ENCODE measurements at regions not wholly inside any gene's neighbourhood (a gene's known extent, or its start where the extent isn't known, plus 50 kb on each side); places are given as distances from the start of the nearest gene placed in this dataset.
A peak's percentile ranks its signal among the peaks of the same experiment; 100 is the strongest.

DNA sequence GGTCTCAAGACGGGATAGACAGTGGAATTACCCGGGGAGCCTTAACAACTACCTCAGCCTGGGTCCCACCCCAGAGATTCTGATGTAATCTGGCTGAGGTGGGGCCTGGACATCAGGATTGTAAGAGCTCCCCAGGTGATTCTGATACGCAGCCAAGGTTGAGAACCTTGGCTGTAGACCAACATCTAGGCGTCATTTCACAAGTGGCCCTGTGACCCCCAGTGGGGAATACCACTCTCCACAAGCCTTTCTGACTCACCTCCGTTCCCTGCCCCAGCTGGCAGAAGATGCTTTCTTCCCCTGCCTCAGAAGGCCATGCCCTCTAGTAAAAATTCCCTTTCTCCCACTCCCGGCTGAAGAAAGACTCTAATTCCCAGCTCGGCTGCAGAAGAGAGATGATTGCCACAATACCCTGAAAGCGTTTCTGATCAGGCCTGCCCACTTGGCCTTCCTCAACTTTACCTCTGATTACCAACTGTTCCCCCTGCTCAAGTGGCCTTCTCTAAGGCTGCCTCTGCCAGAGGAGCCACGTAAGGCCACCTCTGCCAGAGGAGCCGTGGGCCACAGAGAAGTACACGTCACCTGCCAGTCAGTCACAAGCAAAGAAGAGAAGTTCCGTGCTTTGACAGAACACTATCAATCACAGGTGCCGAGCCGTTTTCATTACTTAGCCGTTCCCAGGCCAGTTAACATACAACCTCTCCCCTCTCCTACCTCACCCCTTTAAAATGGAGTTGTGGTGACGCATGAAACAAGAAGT, 116.8 kb upstream of the PKDCC start:
- Histone ChIP-seq H3K9me3 (no peaks in the 10 kb centered on the region), H3K27ac (peak overlapping the region in 1 of 2 donors; percentile 2), H3K4me3 (no peak overlapping the region), H3K27me3 (no peaks in the 10 kb centered on the region), H3K36me3 (no peaks in the 10 kb centered on the region), H3K4me1 (peaks cover 0 to 30% of the 10 kb centered on the region in 2 donors)
- intact Hi-C loops (cut with DNase I), result no loop called here
- TF ChIP-seq CTCF (IDR thresholded peaks at IDR 0.05), result no peak
- peak in 1 of 2 donors; percentile 58 for DNase-seq (ENCODE audit: low spot score in 2 of 2)

DNA sequence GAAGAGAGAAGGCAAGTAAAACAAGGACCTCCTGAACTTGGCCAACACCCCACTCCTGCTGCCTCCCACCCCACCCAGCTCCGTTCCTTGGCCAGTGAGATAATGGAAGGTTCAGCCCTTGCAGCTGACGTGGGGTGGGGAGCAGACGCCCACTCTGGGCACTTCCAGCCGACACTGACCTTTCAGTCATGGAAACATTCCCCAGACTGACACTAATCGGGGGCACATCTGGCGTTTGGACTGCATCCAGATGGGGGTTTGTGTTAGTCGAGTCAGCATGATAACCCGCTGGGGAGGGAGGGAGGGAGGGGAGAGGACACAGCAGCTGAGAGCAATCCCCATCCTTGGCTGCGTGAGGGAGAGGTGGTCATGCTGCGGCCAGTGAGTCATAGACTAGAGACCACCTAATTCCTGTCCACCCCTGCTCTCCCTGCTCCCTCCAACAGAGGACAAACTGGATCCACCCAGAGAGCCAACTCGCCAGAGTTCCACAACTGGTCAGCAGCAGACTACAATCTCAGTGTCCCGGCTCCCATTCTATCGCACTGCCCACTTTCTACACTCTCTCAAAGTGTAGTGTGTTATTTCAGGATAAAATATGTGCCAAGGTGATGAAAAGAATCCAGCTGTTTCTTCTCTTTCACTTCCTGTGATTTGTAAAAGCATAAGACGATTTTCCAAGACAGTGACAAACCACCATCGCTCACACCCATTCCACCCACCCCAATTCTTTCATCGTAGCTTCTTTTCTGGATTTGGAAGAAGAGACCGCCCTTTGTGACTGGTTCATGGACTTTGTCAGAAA, 115.4 kb upstream of the PKDCC start:
- intact Hi-C loops (cut with DNase I), result no loop called here
- peak overlapping the region; percentile 46 to 60 for H3K27ac ChIP-seq
- peak in 1 of 2 donors; percentile 84 for DNase-seq (ENCODE audit: low spot score in 2 of 2)
- H3K9me3 ChIP-seq, result no peaks in the 10 kb centered on the region
- H3K27me3 ChIP-seq, result no peaks in the 10 kb centered on the region
- peak overlapping the region in 1 of 2 donors; percentile 13 for H3K4me3 ChIP-seq
- no peaks in the 10 kb centered on the region for H3K36me3 ChIP-seq
- peaks cover 0 to 25% of the 10 kb centered on the region in 2 donors for H3K4me1 ChIP-seq
- no peak for TF ChIP-seq CTCF (IDR thresholded peaks at IDR 0.05)

DNA sequence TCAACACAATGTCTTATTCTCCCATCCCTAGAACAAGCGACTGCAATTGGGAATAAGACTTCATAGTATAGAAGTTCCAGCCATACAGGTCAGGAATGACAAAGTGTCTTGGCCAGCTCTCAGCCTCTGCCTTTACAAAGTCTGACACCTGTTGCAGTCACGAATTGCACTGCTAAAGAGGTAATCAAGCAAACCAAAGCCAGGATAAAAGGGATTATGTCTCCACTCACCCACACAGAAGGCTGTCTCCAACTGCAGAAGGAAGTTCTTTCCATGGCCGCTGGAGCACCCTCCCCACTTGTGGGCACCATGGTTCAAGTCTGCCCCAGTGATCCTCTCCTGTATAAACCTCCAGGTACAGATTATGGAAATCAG, 114.8 kb upstream of the PKDCC start:
- peak in 1 of 2 donors; percentile 12 for DNase-seq (ENCODE audit: low spot score in 2 of 2)
- Histone ChIP-seq H3K27ac (peak overlapping the region; percentile 46 to 60), H3K27me3 (no peaks in the 10 kb centered on the region), H3K4me1 (peaks cover 1 to 31% of the 10 kb centered on the region in 2 donors), H3K4me3 (no peak overlapping the region), H3K36me3 (no peaks in the 10 kb centered on the region), H3K9me3 (no peaks in the 10 kb centered on the region)
- intact Hi-C loops (cut with DNase I), result no loop called here
- TF ChIP-seq CTCF (IDR thresholded peaks at IDR 0.05), result no peak

DNA sequence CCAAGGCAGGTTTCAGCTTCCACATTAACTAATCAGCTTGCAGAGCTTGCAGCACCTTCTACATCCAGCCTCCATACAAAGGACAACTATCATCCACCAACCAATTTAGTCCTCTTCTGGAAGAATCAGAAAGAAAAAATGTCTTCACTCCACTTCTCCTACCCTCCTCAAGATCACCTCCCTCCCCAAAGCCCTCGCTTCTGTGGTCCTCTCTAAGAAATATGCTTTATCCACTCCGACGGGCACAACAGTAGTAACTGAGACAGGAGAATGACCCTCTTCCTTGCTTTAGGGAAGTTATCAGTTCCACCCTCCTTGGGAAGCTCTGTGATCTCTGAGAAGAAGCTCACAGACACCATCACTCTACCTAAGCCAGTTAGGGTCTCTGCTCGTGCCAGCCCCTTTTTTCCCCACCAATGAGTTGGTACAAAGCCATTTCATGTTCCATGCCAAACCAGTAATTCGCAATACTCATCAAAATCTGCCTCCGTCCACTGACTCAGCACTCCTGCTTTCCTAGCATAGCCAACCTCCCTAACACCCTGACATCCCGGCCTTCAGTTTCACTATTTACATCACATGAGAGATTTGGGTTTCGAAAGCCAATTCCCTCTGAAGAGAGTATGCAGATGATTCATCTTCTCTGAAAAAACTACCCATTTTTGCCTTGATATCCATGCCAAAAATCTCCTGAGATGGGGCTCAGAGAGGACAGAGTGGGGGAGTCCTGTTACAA, 114.1 kb upstream of the PKDCC start:
- H3K4me3 ChIP-seq, result no peak overlapping the region
- no peaks in the 10 kb centered on the region for H3K36me3 ChIP-seq
- TF ChIP-seq CTCF (IDR thresholded peaks at IDR 0.05), result no peak
- no peaks in the 10 kb centered on the region for H3K9me3 ChIP-seq
- peak in 1 of 2 donors; percentile 70 for DNase-seq (ENCODE audit: low spot score in 2 of 2)
- peaks cover 5 to 31% of the 10 kb centered on the region in 2 donors for H3K4me1 ChIP-seq
- H3K27ac ChIP-seq, result peak overlapping the region; percentile 46 to 60
- H3K27me3 ChIP-seq, result no peaks in the 10 kb centered on the region
- intact Hi-C loops (cut with DNase I), result no loop called here

DNA sequence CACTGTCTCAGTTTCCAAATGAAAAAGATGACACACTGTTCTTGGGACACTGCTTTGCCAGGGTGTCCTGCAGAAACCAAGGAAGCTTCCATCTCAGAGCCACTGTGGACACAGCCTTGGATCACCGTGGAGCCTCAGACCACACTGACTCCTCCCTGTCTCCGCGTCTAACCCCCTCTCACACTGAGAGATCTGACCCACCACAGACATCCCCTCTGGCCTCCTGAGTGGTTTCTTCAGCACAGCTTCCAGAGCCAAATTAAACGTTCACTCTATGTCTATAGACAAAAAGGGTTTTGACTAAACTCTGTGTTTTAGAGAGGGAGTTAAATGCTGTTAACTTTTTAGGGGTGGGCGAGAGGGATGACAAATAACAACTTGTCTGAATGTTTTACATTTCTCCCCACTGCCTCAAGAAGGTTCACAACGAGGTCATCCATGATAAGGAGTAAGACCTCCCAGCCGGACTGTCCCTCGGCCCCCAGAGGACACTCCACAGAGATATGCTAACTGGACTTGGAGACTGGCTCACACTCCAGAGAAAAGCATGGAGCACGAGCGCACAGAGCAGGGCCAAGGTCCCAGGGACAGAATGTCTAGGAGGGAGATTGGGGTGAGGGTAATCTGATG, 113.4 kb upstream of the PKDCC start:
- DNase-seq (ENCODE audit: low spot score in 2 of 2), result no peak
- Histone ChIP-seq H3K27ac (peak overlapping the region; percentile 22 to 27), H3K9me3 (no peaks in the 10 kb centered on the region), H3K27me3 (no peaks in the 10 kb centered on the region), H3K4me3 (no peak overlapping the region), H3K4me1 (peaks cover 5 to 34% of the 10 kb centered on the region in 2 donors), H3K36me3 (no peaks in the 10 kb centered on the region)
- intact Hi-C loops (cut with DNase I), result no loop called here
- no peak for TF ChIP-seq CTCF (IDR thresholded peaks at IDR 0.05)

Measured in ascending aorta (tissue), 2 donors.